ENCODE measurements at regions not wholly inside any gene's neighbourhood (a gene's known extent, or its start where the extent isn't known, plus 50 kb on each side); places are given as distances from the start of the nearest gene placed in this dataset.
A peak's percentile ranks its signal among the peaks of the same experiment; 100 is the strongest.

- ATAC-seq (no peak), DNase-seq (ENCODE audit: low read depth, low spot score) (no peak)
- CTCF ChIA-PET, result interaction anchor here (0.6 to 0.7 kb wide), 3 partner anchors 17 to 837 kb away, joined by 4 to 7 read pairs (median 7); no protein-coding TSS in a partner anchor
- in situ Hi-C loops (cut with HindIII; ENCODE audit: low pct_unique_long_range_greater_than_20kb, low sequenced_read_pairs) (no loop called here), intact Hi-C loops (cut with micrococcal nuclease; ENCODE audit: unreplicated experiment) (loop anchor here (5.0 kb wide), 1 partner anchor 102 kb away; no protein-coding TSS in a partner anchor)
- Histone ChIP-seq H3K4me3 (ENCODE audit: low read depth in 2 of 2, low read length in 2 of 2) (peak overlapping the region; percentile 94 to 98), H3K36me3 (ENCODE audit: control insufficient read depth, insufficient read depth, low read length) (no peaks in the 10 kb centered on the region; the same call in 1 of the 2 replicates), H3K9me3 (ENCODE audit: control insufficient read depth, insufficient read depth, low read depth, low read length) (no peaks in the 10 kb centered on the region), H3K27ac (ENCODE audit: low read length) (peak overlapping the region; percentile 97), H3K4me1 (ENCODE audit: control insufficient read depth, insufficient read depth, low read length) (peaks cover 37% of the 10 kb centered on the region), H3K27me3 (ENCODE audit: control insufficient read depth, insufficient read depth, low read length) (no peaks in the 10 kb centered on the region)
- no peak for TF ChIP-seq POLR2AphosphoS5 (IDR thresholded peaks at IDR 0.05; ENCODE audit: low read depth, low read length)
- no peak for TF ChIP-seq REST (IDR thresholded peaks at IDR 0.05; ENCODE audit: insufficient read depth in 1 of 2, low read depth in 2 of 2, low read length in 1 of 2)
- TF ChIP-seq TCF7L2 (IDR thresholded peaks at IDR 0.05; ENCODE audit: low read depth, low read length), result no peak
- TF ChIP-seq CTCF (IDR thresholded peaks at IDR 0.05), result no peak
- no peak for TF ChIP-seq SIN3A (IDR thresholded peaks at IDR 0.05; ENCODE audit: borderline replicate concordance, insufficient read depth, low read depth, low read length)
- POLR2A ChIA-PET, result interaction anchor here (0.5 to 0.8 kb wide), 4 partner anchors 13 to 657 kb away, joined by 4 to 8 read pairs (median 5); no protein-coding TSS in a partner anchor
- no TSS peak for BruUV-seq (replicated peaks)
Measured at GRCh38 chr2:64749446-64749845, 95.7 kb upstream of the SERTAD2 start.

- in situ Hi-C loops (cut with HindIII; ENCODE audit: low pct_unique_long_range_greater_than_20kb, low sequenced_read_pairs) (no loop called here), intact Hi-C loops (cut with micrococcal nuclease; ENCODE audit: unreplicated experiment) (loop anchor here (5.0 kb wide), 1 partner anchor 117 kb away; no protein-coding TSS in a partner anchor)
- Histone ChIP-seq H3K4me1 (ENCODE audit: control insufficient read depth, insufficient read depth, low read length) (peaks cover 37% of the 10 kb centered on the region), H3K36me3 (ENCODE audit: control insufficient read depth, insufficient read depth, low read length) (no peaks in the 10 kb centered on the region; the same call in 1 of the 2 replicates), H3K27ac (ENCODE audit: low read length) (peak overlapping the region; percentile 97), H3K9me3 (ENCODE audit: control insufficient read depth, insufficient read depth, low read depth, low read length) (no peaks in the 10 kb centered on the region), H3K4me3 (ENCODE audit: low read depth in 2 of 2, low read length in 2 of 2) (peak overlapping the region; percentile 94 to 98), H3K27me3 (ENCODE audit: control insufficient read depth, insufficient read depth, low read length) (no peaks in the 10 kb centered on the region)
- ATAC-seq (0 out of 2 replicates have a peak, but pooled peaks have one; percentile 5), DNase-seq (ENCODE audit: low read depth, low spot score) (no peak)
- TF ChIP-seq CTCF (IDR thresholded peaks at IDR 0.05) (peak; percentile 37), POLR2AphosphoS5 (IDR thresholded peaks at IDR 0.05; ENCODE audit: low read depth, low read length) (no peak; the same call in 1 of the 2 replicates), SIN3A (IDR thresholded peaks at IDR 0.05; ENCODE audit: borderline replicate concordance, insufficient read depth, low read depth, low read length) (peak; percentile 85), REST (IDR thresholded peaks at IDR 0.05; ENCODE audit: insufficient read depth in 1 of 2, low read depth in 2 of 2, low read length in 1 of 2) (no peak), TCF7L2 (IDR thresholded peaks at IDR 0.05; ENCODE audit: low read depth, low read length) (no peak; the same call in 1 of the 2 replicates)
- CTCF ChIA-PET, result interaction anchor here (0.6 to 1.8 kb wide), 10 partner anchors 8 to 966 kb away, joined by 4 to 12 read pairs (median 7); no protein-coding TSS in a partner anchor
- BruUV-seq (replicated peaks), result no TSS peak
- POLR2A ChIA-PET, result interaction anchor here (0.5 to 1.9 kb wide), 7 partner anchors 12 to 656 kb away, joined by 3 to 8 read pairs (median 5); no protein-coding TSS in a partner anchor
Measured at GRCh38 chr2:64750001-64750816, 96.5 kb upstream of the SERTAD2 start.
